ENCODE measurements at regions not wholly inside any gene's neighbourhood (a gene's known extent, or its start where the extent isn't known, plus 50 kb on each side); places are given as distances from the start of the nearest gene placed in this dataset.

- TF ChIP-seq EP300 (IDR thresholded peaks at IDR 0.05; ENCODE audit: borderline replicate concordance in 1 of 2, low read depth in 1 of 2, low read length in 1 of 2) = no peak
- TF ChIP-seq TAF1 (IDR thresholded peaks at IDR 0.05; ENCODE audit: borderline replicate concordance, low read depth, low read length) = no peak
- TF ChIP-seq ELF1 (IDR thresholded peaks at IDR 0.05) = no peak
- no peak for TF ChIP-seq SIN3A (IDR thresholded peaks at IDR 0.05; ENCODE audit: borderline replicate concordance, low read depth, low read length)
Observed at GRCh38 chr12:33763331-33763730, 259.0 kb upstream of the ALG10 start (continued).

GRCh38 chr12:33770652-33771051 lies 251.6 kb upstream of the ALG10 start:
- Histone ChIP-seq H3K9ac (no peak overlapping the region), H2AFZ (ENCODE audit: low read depth) (no peak overlapping the region), H3K4me3 (ENCODE audit: low read depth in 2 of 2, low read length in 1 of 2) (no peak overlapping the region), H3K36me3 (replicated peaks in 1 of 2; ENCODE audit: control insufficient read depth in 1 of 2, insufficient read depth in 2 of 2, low read length in 1 of 2) (no peaks in the 10 kb centered on the region), H3K9me3 (no peaks in the 10 kb centered on the region), H3K9me2 (no peaks in the 10 kb centered on the region), H4K20me1 (ENCODE audit: insufficient read depth) (no peaks in the 10 kb centered on the region), H3K27ac (ENCODE audit: low read depth in 2 of 2, low read length in 1 of 2) (no peak overlapping the region), H3K4me1 (ENCODE audit: control insufficient read depth in 1 of 2, insufficient read depth in 2 of 2, low read depth in 1 of 2, low read length in 1 of 2) (no peaks in the 10 kb centered on the region), H3K27me3 (ENCODE audit: insufficient read depth) (no peaks in the 10 kb centered on the region), H3K79me2 (ENCODE audit: insufficient read depth) (no peaks in the 10 kb centered on the region), H3F3A (replicated peaks; ENCODE audit: insufficient read depth) (no peaks in the 10 kb centered on the region), H3K4me2 (no peak overlapping the region)
- DNase-seq = no peak
- CTCF ChIA-PET = no interaction called here
- TF ChIP-seq TEAD4 (IDR thresholded peaks at IDR 0.05; ENCODE audit: borderline replicate concordance, insufficient read depth) = no peak
- no peak for TF ChIP-seq MXI1 (IDR thresholded peaks at IDR 0.05; ENCODE audit: low read depth, low read length)
- TF ChIP-seq NFIC (IDR thresholded peaks at IDR 0.05; ENCODE audit: borderline replicate concordance) = no peak
- no peak for TF ChIP-seq RFX5 (IDR thresholded peaks at IDR 0.05; ENCODE audit: low read length)
- TF ChIP-seq EP300 (IDR thresholded peaks at IDR 0.05; ENCODE audit: borderline replicate concordance in 1 of 2, low read depth in 1 of 2, low read length in 1 of 2) = no peak
- no peak for TF ChIP-seq MEF2A (IDR thresholded peaks at IDR 0.05; ENCODE audit: borderline replicate concordance, low read depth)
- no peak for TF ChIP-seq USF2 (IDR thresholded peaks at IDR 0.05; ENCODE audit: borderline replicate concordance, low read depth, low read length)
- no peak for TF ChIP-seq RAD21 (IDR thresholded peaks at IDR 0.05; ENCODE audit: low read length)
- no peak for TF ChIP-seq PBX3 (IDR thresholded peaks at IDR 0.05)
- TF ChIP-seq RCOR1 (IDR thresholded peaks at IDR 0.05; ENCODE audit: low read length) = no peak
- TF ChIP-seq JUND (IDR thresholded peaks at IDR 0.05) = no peak
- TF ChIP-seq CTCF (IDR thresholded peaks at IDR 0.05) = no peak
- TF ChIP-seq FOXM1 (IDR thresholded peaks at IDR 0.05; ENCODE audit: low read depth) = no peak
- TF ChIP-seq POLR2AphosphoS5 (IDR thresholded peaks at IDR 0.05; ENCODE audit: low read depth, low read length) = no peak
- TF ChIP-seq MAX (IDR thresholded peaks at IDR 0.05; ENCODE audit: low read depth) = no peak
- TF ChIP-seq RXRA (IDR thresholded peaks at IDR 0.05; ENCODE audit: borderline replicate concordance, low read depth) = no peak
- no peak for TF ChIP-seq TCF12 (IDR thresholded peaks at IDR 0.05)
- 0% methylated on average over 2 of the region's 2 CpGs for WGBS (ENCODE audit: low lambda C conversion rate)
- POLR2A ChIA-PET = no interaction called here
